GM12878 (cell line): ENCODE measurements at regions not wholly inside any gene's neighbourhood (a gene's known extent, or its start where the extent isn't known, plus 50 kb on each side); places are given as distances from the start of the nearest gene placed in this dataset.

Experiments
- ATF2 ChIP-seq: IDR thresholded peaks from 2 replicates; pipeline ENCODE4 v1.6.1; 2012; ENCODE audit warnings: low read length, inconsistent platforms
- BHLHE40 ChIP-seq, 2 experiments: fragments of 450-650 bp in 1 of 2; IDR thresholded peaks; 2 replicates each; pipeline ENCODE4 v1.6.1; 2011 to 2017; ENCODE audit warnings: low read depth in 2 of 2, borderline replicate concordance in 1 of 2, improper control_type of control experiment in 1 of 2, low read length in 1 of 2, mild to moderate bottlenecking in 1 of 2
- CBX3 ChIP-seq: fragments of 200-600 bp; sonication (generic); IDR thresholded peaks from 2 replicates; pipeline ENCODE4 v1.6.1; 2016; ENCODE audit warnings: low read depth, borderline replicate concordance
- CTCF ChIP-seq, 3 experiments: IDR thresholded peaks in 2 of 3; conservative IDR thresholded peaks in 1 of 3; 2 replicates each; pipeline ENCODE4 v1.5.1; 2011; ENCODE audit warnings: low read depth in 3 of 3, low read length in 3 of 3, mild to moderate bottlenecking in 3 of 3, control low read depth in 2 of 3, moderate library complexity in 2 of 3, inconsistent platforms in 1 of 3, mixed read lengths in 1 of 3; ENCODE audit not compliant: control insufficient read depth in 2 of 3, insufficient read depth in 1 of 3; ENCODE audit errors: extremely low read depth in 1 of 3
- ELK1 ChIP-seq: IDR thresholded peaks from 2 replicates; pipeline ENCODE4 v1.6.1; 2012; ENCODE audit warnings: low read depth, low read length, improper control_type of control experiment
- EZH2 ChIP-seq: IDR thresholded peaks from 2 replicates; pipeline ENCODE4 v1.6.1; 2012; ENCODE audit warnings: low read depth, mild to moderate bottlenecking, control low read depth, inconsistent platforms, low read length, borderline replicate concordance; ENCODE audit not compliant: control insufficient read depth
- GABPA ChIP-seq: IDR thresholded peaks from 2 replicates; pipeline ENCODE4 v1.6.1; 2014; ENCODE audit warnings: antibody characterized with exemption, low read depth, mild to moderate bottlenecking, inconsistent platforms
- HDAC2 ChIP-seq: fragments of 200-600 bp; sonication (generic); IDR thresholded peaks from 2 replicates; pipeline ENCODE4 v1.6.1; 2017
- JUND ChIP-seq: IDR thresholded peaks from 2 replicates; pipeline ENCODE4 v1.6.1; 2012; ENCODE audit warnings: low read depth, mild to moderate bottlenecking, low read length, improper control_type of control experiment, moderate library complexity
- MAX ChIP-seq: IDR thresholded peaks from 2 replicates; pipeline ENCODE4 v1.6.1; 2012; ENCODE audit warnings: low read depth, low read length, improper control_type of control experiment
- POLR2A ChIP-seq: IDR thresholded peaks from 2 replicates; pipeline ENCODE4 v1.6.1; 2011; ENCODE audit warnings: low read depth, mild to moderate bottlenecking, low read length
- POLR2AphosphoS5 ChIP-seq: IDR thresholded peaks from 2 replicates; pipeline ENCODE4 v1.6.1; 2011; ENCODE audit warnings: mild to moderate bottlenecking, low read length, inconsistent platforms
- SIX5 ChIP-seq: IDR thresholded peaks from 2 replicates; pipeline ENCODE4 v1.6.1; 2011; ENCODE audit warnings: mild to moderate bottlenecking, low read depth, low read length, moderate library complexity; ENCODE audit not compliant: severe bottlenecking
- USF1 ChIP-seq: IDR thresholded peaks from 2 replicates; pipeline ENCODE4 v1.6.1; 2011; ENCODE audit warnings: borderline replicate concordance, low read depth, mild to moderate bottlenecking, moderate library complexity, mixed read lengths, low read length; ENCODE audit not compliant: insufficient read depth; ENCODE audit errors: extremely low read length

GRCh38 chr5:68771221-68771620 is 322.6 kb upstream of the SLC30A5 start:
- TF ChIP-seq USF1 (no peak), CTCF (IDR thresholded peaks at IDR 0.05 in 2 of 3, conservative IDR thresholded peaks at IDR 0.05 in 1 of 3; ENCODE audit: control insufficient read depth in 2 of 3, extremely low read depth in 1 of 3, insufficient read depth in 1 of 3, low read depth in 3 of 3, low read length in 3 of 3) (no peak), JUND (no peak), ELK1 (no peak), POLR2A (no peak), ATF2 (no peak), HDAC2 (no peak), EZH2 (no peak), BHLHE40 (IDR thresholded peaks at IDR 0.05; ENCODE audit: borderline replicate concordance in 1 of 2, low read depth in 2 of 2, low read length in 1 of 2) (no peak), MAX (no peak), CBX3 (no peak), POLR2AphosphoS5 (no peak), SIX5 (no peak), GABPA (no peak)
